Cardiac muscle cell (in vitro differentiated cells and primary cell): ENCODE measurements at regions not wholly inside any gene's neighbourhood (a gene's known extent, or its start where the extent isn't known, plus 50 kb on each side); places are given as distances from the start of the nearest gene placed in this dataset.
A peak's percentile ranks its signal among the peaks of the same experiment; 100 is the strongest.
"Not testable (repeated sequence)": the region's sequence is repeated elsewhere in the genome, so short reads cannot be mapped to it uniquely, and the experiment has no call there.

Source experiments
- DNase-seq, 2 donors: peaks; one replicate each; pipeline versions ENCODE4 v3.0.0 to v3.0.0-alpha.2; 2010 to 2017; ENCODE audit warnings: low read depth in 1 of 2, low spot score in 1 of 2
- H3K27ac ChIP-seq: fragments of 200-600 bp; sonication (generic); 2 replicates; pipeline ENCODE4 v1.5.1; 2016
- H3K27me3 ChIP-seq: fragments of 200-600 bp; sonication (generic); 2 replicates; pipeline ENCODE4 v1.6.0; 2016; ENCODE audit warnings: control low read depth
- H3K36me3 ChIP-seq: fragments of 200-600 bp; sonication (generic); 2 replicates; pipeline ENCODE4 v1.5.1; 2016; ENCODE audit warnings: control low read depth
- H3K4me1 ChIP-seq: fragments of 200-600 bp; sonication (generic); 2 replicates; pipeline ENCODE4 v1.8.1; 2017; ENCODE audit warnings: low read depth, mild to moderate bottlenecking, mixed run types
- H3K4me3 ChIP-seq: fragments of 200-600 bp; sonication (generic); 2 replicates; pipeline ENCODE4 v1.5.1; 2016; ENCODE audit warnings: mild to moderate bottlenecking
- H3K9me3 ChIP-seq: fragments of 200-600 bp; sonication (generic); 2 replicates; pipeline ENCODE4 v1.5.1; 2017; ENCODE audit warnings: low read depth, mild to moderate bottlenecking, control low read depth
- CTCF ChIP-seq: IDR thresholded peaks from 2 replicates; pipeline ENCODE4 v1.5.1; 2012; ENCODE audit warnings: low read depth, mild to moderate bottlenecking, low read length

- H3K36me3 ChIP-seq = no peaks in the 10 kb centered on the region
- no peaks in the 10 kb centered on the region for H3K9me3 ChIP-seq
- no peak overlapping the region for H3K4me3 ChIP-seq
- DNase-seq = peak in 1 of 2 donors; percentile 57
- H3K4me1 ChIP-seq = no peaks in the 10 kb centered on the region
- no peaks in the 10 kb centered on the region for H3K27me3 ChIP-seq
- no peak overlapping the region for H3K27ac ChIP-seq
- no peak for TF ChIP-seq CTCF
Observed at GRCh38 chr12:107514887-107515445, 170.6 kb upstream of the PWP1 start.

- H3K4me3 ChIP-seq = no peak overlapping the region
- DNase-seq = peak in 1 of 2 donors; percentile 67
Observed at GRCh38 chr12:107515446-107515958, 170.1 kb upstream of the PWP1 start.

GRCh38 chr12:107517816-107518215 is 167.8 kb upstream of the PWP1 start:
- not testable (repeated sequence) for H3K9me3 ChIP-seq, H3K4me3 ChIP-seq, H3K27me3 ChIP-seq, H3K36me3 ChIP-seq, H3K4me1 ChIP-seq, DNase-seq, H3K27ac ChIP-seq

More at GRCh38 chr12:107515446-107515958, 170.1 kb upstream of the PWP1 start:
- Histone ChIP-seq H3K27ac (no peak overlapping the region), H3K27me3 (no peaks in the 10 kb centered on the region), H3K4me1 (no peaks in the 10 kb centered on the region), H3K36me3 (no peaks in the 10 kb centered on the region), H3K9me3 (no peaks in the 10 kb centered on the region)
- no peak for TF ChIP-seq CTCF

- Histone ChIP-seq H3K27me3 (no peaks in the 10 kb centered on the region), H3K9me3 (no peaks in the 10 kb centered on the region), H3K27ac (no peak overlapping the region), H3K4me3 (no peak overlapping the region), H3K36me3 (no peaks in the 10 kb centered on the region), H3K4me1 (no peaks in the 10 kb centered on the region)
- TF ChIP-seq CTCF = no peak
- DNase-seq = no peak
Observed at GRCh38 chr12:107518868-107519267, 166.7 kb upstream of the PWP1 start.

GRCh38 chr12:107519906-107520859 is 165.4 kb upstream of the PWP1 start:
- Histone ChIP-seq H3K4me3 (no peak overlapping the region), H3K36me3 (no peaks in the 10 kb centered on the region), H3K4me1 (no peaks in the 10 kb centered on the region), H3K9me3 (no peaks in the 10 kb centered on the region), H3K27ac (no peak overlapping the region), H3K27me3 (no peaks in the 10 kb centered on the region)
- no peak for DNase-seq
- no peak for TF ChIP-seq CTCF
